ENCODE measurements at regions not wholly inside any gene's neighbourhood (a gene's known extent, or its start where the extent isn't known, plus 50 kb on each side); places are given as distances from the start of the nearest gene placed in this dataset.

DNA sequence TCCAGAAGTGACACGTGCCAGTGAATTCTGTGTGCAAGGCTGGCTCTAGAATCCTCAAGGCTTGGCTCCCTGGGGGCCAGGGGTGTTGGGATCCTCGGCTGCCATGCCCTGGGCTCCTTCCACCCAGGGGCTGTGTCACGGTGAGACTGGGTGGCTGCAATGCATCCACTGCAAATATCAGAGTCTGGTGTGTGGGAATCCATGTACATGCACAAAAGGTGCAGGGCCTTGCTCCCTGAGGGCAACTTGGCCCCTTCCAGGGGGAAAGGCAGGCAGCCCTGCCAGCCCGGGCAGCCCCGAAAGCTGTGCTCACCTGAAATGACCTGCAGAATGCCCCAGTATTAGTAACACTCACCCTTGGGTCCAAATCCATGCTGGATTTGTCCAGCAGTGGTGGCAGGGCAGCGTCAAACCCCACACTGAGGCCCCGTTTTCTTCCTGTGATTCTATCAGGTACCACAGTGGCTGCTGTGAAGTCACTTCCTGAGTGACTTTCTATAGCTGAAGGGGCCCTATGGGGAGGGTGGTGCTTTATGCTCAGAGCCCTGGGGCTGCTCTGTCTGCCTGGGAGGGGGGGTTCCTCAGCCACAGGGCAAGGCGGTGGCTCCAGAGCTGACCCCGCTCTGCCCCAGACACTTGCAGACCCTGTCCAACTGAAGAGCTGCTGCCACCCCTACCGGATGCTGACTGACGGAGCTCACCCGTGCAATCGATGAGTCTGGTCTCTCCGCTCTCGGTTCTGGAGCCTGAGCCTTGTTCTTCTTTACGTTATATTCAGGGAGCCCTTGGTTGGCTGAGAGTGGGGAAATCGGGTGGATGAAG, 317.7 kb downstream of the GLRX3 start:
- Histone ChIP-seq H3K9me3 (ENCODE audit: low read length) (no peaks in the 10 kb centered on the region), H3K4me2 (ENCODE audit: low read length) (no peak overlapping the region), H3K36me3 (ENCODE audit: insufficient read depth, low read length) (no peaks in the 10 kb centered on the region), H3K4me3 (ENCODE audit: low read depth, low read length, poor library complexity, severe bottlenecking) (no peak overlapping the region), H3K9me2 (ENCODE audit: insufficient read depth, low read length) (no peaks in the 10 kb centered on the region), H3K79me2 (ENCODE audit: insufficient read depth, low read depth, low read length) (no peaks in the 10 kb centered on the region), H3K27ac (ENCODE audit: low read depth, low read length, poor library complexity, severe bottlenecking) (no peak overlapping the region), H2AFZ (ENCODE audit: low read length) (no peak overlapping the region), H4K20me1 (ENCODE audit: insufficient read depth, low read length) (no peaks in the 10 kb centered on the region), H3K4me1 (ENCODE audit: insufficient read depth, low read length, poor library complexity, severe bottlenecking) (no peaks in the 10 kb centered on the region)
- no TSS peak for BruUV-seq (replicated peaks)
- TF ChIP-seq EZH2phosphoT487 (IDR thresholded peaks at IDR 0.05; ENCODE audit: borderline replicate concordance, low read depth, low read length), result no peak
- TF ChIP-seq, protein P1, sequence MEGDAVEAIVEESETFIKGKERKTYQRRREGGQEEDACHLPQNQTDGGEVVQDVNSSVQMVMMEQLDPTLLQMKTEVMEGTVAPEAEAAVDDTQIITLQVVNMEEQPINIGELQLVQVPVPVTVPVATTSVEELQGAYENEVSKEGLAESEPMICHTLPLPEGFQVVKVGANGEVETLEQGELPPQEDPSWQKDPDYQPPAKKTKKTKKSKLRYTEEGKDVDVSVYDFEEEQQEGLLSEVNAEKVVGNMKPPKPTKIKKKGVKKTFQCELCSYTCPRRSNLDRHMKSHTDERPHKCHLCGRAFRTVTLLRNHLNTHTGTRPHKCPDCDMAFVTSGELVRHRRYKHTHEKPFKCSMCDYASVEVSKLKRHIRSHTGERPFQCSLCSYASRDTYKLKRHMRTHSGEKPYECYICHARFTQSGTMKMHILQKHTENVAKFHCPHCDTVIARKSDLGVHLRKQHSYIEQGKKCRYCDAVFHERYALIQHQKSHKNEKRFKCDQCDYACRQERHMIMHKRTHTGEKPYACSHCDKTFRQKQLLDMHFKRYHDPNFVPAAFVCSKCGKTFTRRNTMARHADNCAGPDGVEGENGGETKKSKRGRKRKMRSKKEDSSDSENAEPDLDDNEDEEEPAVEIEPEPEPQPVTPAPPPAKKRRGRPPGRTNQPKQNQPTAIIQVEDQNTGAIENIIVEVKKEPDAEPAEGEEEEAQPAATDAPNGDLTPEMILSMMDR (conservative IDR thresholded peaks at IDR 0.05; ENCODE audit: low read length), result no peak
- ChIA-PET POLR2A (no interaction called here), CTCF (ENCODE audit: unreplicated experiment) (no interaction called here)
- intact Hi-C loops (cut with micrococcal nuclease; ENCODE audit: unreplicated experiment), result no loop called here
- no peak for DNase-seq (ENCODE audit: low spot score)

DNA sequence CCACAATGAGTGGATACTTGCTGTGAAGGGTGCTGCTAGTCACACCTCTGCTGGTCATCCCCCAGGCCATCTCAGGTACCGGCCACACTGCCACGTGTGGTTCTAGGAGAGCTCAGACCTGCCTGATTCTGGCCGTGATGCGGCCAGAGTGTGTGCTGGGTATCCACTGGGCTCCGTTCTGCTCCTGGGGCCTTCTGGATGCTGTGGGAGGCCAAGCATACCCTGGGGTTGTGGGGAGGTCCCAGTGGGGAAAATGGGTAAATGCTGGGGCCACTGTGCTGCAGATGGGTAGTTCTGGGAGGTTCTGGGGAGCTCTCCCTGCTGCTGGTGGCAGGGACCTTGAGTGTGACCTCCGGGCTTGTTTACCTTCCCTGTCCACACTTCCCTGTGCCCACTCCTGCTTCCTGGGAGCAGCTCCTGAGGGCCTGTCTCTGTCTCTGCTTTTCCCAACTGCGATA, 318.4 kb downstream of the GLRX3 start:
- H4K20me1 ChIP-seq (ENCODE audit: insufficient read depth, low read length), result no peaks in the 10 kb centered on the region
- no peak overlapping the region for H2AFZ ChIP-seq (ENCODE audit: low read length)
- BruUV-seq (replicated peaks), result no TSS peak
- no peaks in the 10 kb centered on the region for H3K9me3 ChIP-seq (ENCODE audit: low read length)
- H3K4me1 ChIP-seq (ENCODE audit: insufficient read depth, low read length, poor library complexity, severe bottlenecking), result no peaks in the 10 kb centered on the region
- H3K9me2 ChIP-seq (ENCODE audit: insufficient read depth, low read length), result no peaks in the 10 kb centered on the region
- H3K4me3 ChIP-seq (ENCODE audit: low read depth, low read length, poor library complexity, severe bottlenecking), result no peak overlapping the region
- ChIA-PET POLR2A (no interaction called here), CTCF (ENCODE audit: unreplicated experiment) (no interaction called here)
- no peaks in the 10 kb centered on the region for H3K79me2 ChIP-seq (ENCODE audit: insufficient read depth, low read depth, low read length)
- intact Hi-C loops (cut with micrococcal nuclease; ENCODE audit: unreplicated experiment), result no loop called here
- H3K27ac ChIP-seq (ENCODE audit: low read depth, low read length, poor library complexity, severe bottlenecking), result no peak overlapping the region
- no peaks in the 10 kb centered on the region for H3K36me3 ChIP-seq (ENCODE audit: insufficient read depth, low read length)
- no peak overlapping the region for H3K4me2 ChIP-seq (ENCODE audit: low read length)
- DNase-seq (ENCODE audit: low spot score), result no peak
- TF ChIP-seq EZH2phosphoT487 (IDR thresholded peaks at IDR 0.05; ENCODE audit: borderline replicate concordance, low read depth, low read length), result no peak
- TF ChIP-seq, protein P1 (conservative IDR thresholded peaks at IDR 0.05; ENCODE audit: low read length), result no peak

DNA sequence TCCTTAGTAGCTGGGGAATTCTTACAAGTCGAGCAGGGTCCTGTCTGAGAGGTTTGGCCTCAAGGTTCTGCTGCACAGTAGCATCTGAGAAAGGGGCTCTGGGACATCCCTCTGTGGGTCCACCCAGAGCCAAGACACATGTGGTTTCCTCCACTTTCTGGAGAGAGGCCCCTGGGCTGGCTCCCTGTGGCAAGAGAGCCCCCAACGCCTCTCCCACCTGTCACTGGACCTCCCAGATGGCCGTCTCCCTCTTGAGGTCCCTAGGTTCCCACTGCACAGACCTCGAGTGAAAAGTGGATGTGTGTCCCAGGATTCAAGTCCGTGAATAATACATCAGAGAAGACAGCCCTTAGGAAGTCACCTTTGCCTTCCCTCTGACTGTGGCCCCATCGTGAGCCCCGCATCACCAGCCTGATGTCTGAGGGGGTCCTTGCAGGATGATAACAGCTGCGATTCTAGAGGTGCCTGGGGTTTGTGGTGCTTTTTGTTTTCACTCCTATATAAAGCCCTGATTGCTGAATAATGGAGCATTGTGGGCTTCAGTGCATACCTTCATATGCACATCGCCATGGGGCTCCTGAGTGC, 319.0 kb downstream of the GLRX3 start:
- Histone ChIP-seq H3K9me2 (ENCODE audit: insufficient read depth, low read length) (no peaks in the 10 kb centered on the region), H3K27ac (ENCODE audit: low read depth, low read length, poor library complexity, severe bottlenecking) (no peak overlapping the region), H3K36me3 (ENCODE audit: insufficient read depth, low read length) (no peaks in the 10 kb centered on the region), H3K79me2 (ENCODE audit: insufficient read depth, low read depth, low read length) (no peaks in the 10 kb centered on the region), H3K4me2 (ENCODE audit: low read length) (no peak overlapping the region), H3K9me3 (ENCODE audit: low read length) (no peaks in the 10 kb centered on the region), H2AFZ (ENCODE audit: low read length) (no peak overlapping the region), H3K4me1 (ENCODE audit: insufficient read depth, low read length, poor library complexity, severe bottlenecking) (no peaks in the 10 kb centered on the region), H3K4me3 (ENCODE audit: low read depth, low read length, poor library complexity, severe bottlenecking) (no peak overlapping the region), H4K20me1 (ENCODE audit: insufficient read depth, low read length) (no peaks in the 10 kb centered on the region)
- no TSS peak for BruUV-seq (replicated peaks)
- POLR2A ChIA-PET, result no interaction called here
- DNase-seq (ENCODE audit: low spot score), result no peak
- TF ChIP-seq, protein P1 (conservative IDR thresholded peaks at IDR 0.05; ENCODE audit: low read length), result no peak
- no peak for TF ChIP-seq EZH2phosphoT487 (IDR thresholded peaks at IDR 0.05; ENCODE audit: borderline replicate concordance, low read depth, low read length)
- intact Hi-C loops (cut with micrococcal nuclease; ENCODE audit: unreplicated experiment), result no loop called here
- CTCF ChIA-PET (ENCODE audit: unreplicated experiment), result no interaction called here
